ENCODE measurements at regions not wholly inside any gene's neighbourhood (a gene's known extent, or its start where the extent isn't known, plus 50 kb on each side); places are given as distances from the start of the nearest gene placed in this dataset.

- TF ChIP-seq REPIN1 (tag by site-specific recombination; IDR thresholded peaks at IDR 0.05; ENCODE audit: low read depth): no peak
- no peak for TF ChIP-seq CTCF (tag by site-specific recombination; IDR thresholded peaks at IDR 0.05)
- TF ChIP-seq ZNF658 (tag by site-specific recombination; IDR thresholded peaks at IDR 0.05): no peak
- no peak for TF ChIP-seq ZNF404 (tag by site-specific recombination; IDR thresholded peaks at IDR 0.05)
- no peak for TF ChIP-seq ZBTB7A (tag by site-specific recombination; IDR thresholded peaks at IDR 0.05; ENCODE audit: low read depth)
- TF ChIP-seq ZNF18 (tag by site-specific recombination; IDR thresholded peaks at IDR 0.05): no peak
- TF ChIP-seq TCF7L2 (IDR thresholded peaks at IDR 0.05; ENCODE audit: borderline replicate concordance, low read depth, low read length): no peak
- TF ChIP-seq ZNF324 (tag by site-specific recombination; IDR thresholded peaks at IDR 0.05): no peak
- no peak for TF ChIP-seq REST (tag by site-specific recombination; IDR thresholded peaks at IDR 0.05)
- TF ChIP-seq ZNF510 (tag by site-specific recombination; IDR thresholded peaks at IDR 0.05; ENCODE audit: insufficient replicate concordance): no peak
- no peak for TF ChIP-seq ZNF341 (tag by site-specific recombination; IDR thresholded peaks at IDR 0.05; ENCODE audit: low read depth)
- no peak for TF ChIP-seq ZNF114 (tag by site-specific recombination; IDR thresholded peaks at IDR 0.05)
Observed at GRCh38 chr2:16136461-16137035, 196.2 kb downstream of the MYCN start.
